K562 (cell line): ENCODE measurements at regions not wholly inside any gene's neighbourhood (a gene's known extent, or its start where the extent isn't known, plus 50 kb on each side); places are given as distances from the start of the nearest gene placed in this dataset.

Experiments used
- ATAC-seq: fragments of 200-7000 bp; cut with Tn5 transposase; 3 replicates; pipeline ENCODE4 v1.9.1; 2020; ENCODE audit warnings: moderate library complexity
- BruUV-seq: library from RNA; stranded (reverse); fragments of 400-500 nt; replicated peaks from 2 replicates; lab custom pipeline; 2021; lab: Mats Ljungman, UMichigan
- CTCF ChIA-PET: fragments of 300-600 bp; formaldehyde crosslinking; extraction: SDS; loops from one replicate; lab custom pipeline; 2021; ENCODE audit warnings: low intra/inter-chr PET ratio; lab: Yijun Ruan, JAX
- POLR2A ChIA-PET: fragments of 300-600, 350-650 bp; sonication (Branson Sonifier 250); formaldehyde crosslinking; extraction: SDS; loops from one replicate; lab custom pipeline; 2021; ENCODE audit warnings: antibody characterized with exemption, inconsistent platforms; lab: Yijun Ruan, JAX
- DNase-seq, 4 experiments: peaks; one replicate each; pipeline versions ENCODE4 v3.0.0 to v3.0.0-alpha.2; 2011 to 2018; ENCODE audit warnings: low spot score in 3 of 4, mixed read lengths in 3 of 4; ENCODE audit errors: extremely low read depth in 1 of 4
- FAIRE-seq: peaks from 2 replicates; lab custom pipeline; 2011; peaks lifted over from hg19 to GRCh38; lab: Jason Lieb, UNC
- H2AFZ ChIP-seq: 2 replicates; pipeline ENCODE4 v1.6.0; 2011; ENCODE audit warnings: low read depth, low read length, control low read depth, inconsistent platforms
- H3K27ac ChIP-seq: fragments of 200-600 bp; 3 replicates; pipeline ENCODE4 v1.8.0; 2011; ENCODE audit warnings: low read depth, mild to moderate bottlenecking, control low read depth, inconsistent platforms, low read length, moderate library complexity, mixed read lengths; ENCODE audit errors: extremely low read depth
- H3K27me3 ChIP-seq, 2 experiments: fragments of 300-600 bp in 1 of 2; 2 replicates in 1 of 2; 3 replicates in 1 of 2; pipeline versions ENCODE4 v1.6.0 to v1.8.0; 2011; ENCODE audit warnings: inconsistent platforms in 2 of 2, low read length in 2 of 2, mild to moderate bottlenecking in 1 of 2, mixed read lengths in 1 of 2, moderate library complexity in 1 of 2; ENCODE audit not compliant: control insufficient read depth in 2 of 2, insufficient read depth in 2 of 2
- H3K36me3 ChIP-seq: fragments of 300-600 bp; 3 replicates; pipeline ENCODE4 v1.8.0; 2011; ENCODE audit warnings: mild to moderate bottlenecking, low read length, inconsistent platforms; ENCODE audit not compliant: control insufficient read depth, insufficient read depth
- H3K4me1 ChIP-seq, 2 experiments: fragments of 200-600 bp in 1 of 2; replicated peaks in 1 of 2; 2 replicates in 1 of 2; 3 replicates in 1 of 2; pipeline versions ENCODE4 v1.5.1 to v1.8.0; 2011; ENCODE audit warnings: inconsistent platforms in 2 of 2, low read length in 2 of 2, mild to moderate bottlenecking in 1 of 2, mixed read lengths in 1 of 2, moderate library complexity in 1 of 2; ENCODE audit not compliant: control insufficient read depth in 2 of 2, insufficient read depth in 2 of 2
- H3K4me2 ChIP-seq: 2 replicates; pipeline ENCODE4 v1.6.1; 2011; ENCODE audit warnings: low read length, control low read depth, inconsistent platforms, mixed read lengths; ENCODE audit not compliant: insufficient read depth
- H3K4me3 ChIP-seq: fragments of 200-600 bp; sonication (generic), shearing (Covaris generic); 2 replicates; pipeline ENCODE4 v1.5.1; 2016; ENCODE audit warnings: control low read depth, inconsistent platforms
- H3K79me2 ChIP-seq: fragments of 200-600 bp; 3 replicates; pipeline ENCODE4 v1.8.0; 2011; ENCODE audit warnings: low read length, inconsistent platforms; ENCODE audit not compliant: control insufficient read depth, insufficient read depth
- H3K9ac ChIP-seq, 2 experiments: 2 replicates each; pipeline versions ENCODE4 v1.6.0 to v1.6.1; 2011; ENCODE audit warnings: low read depth in 2 of 2, low read length in 2 of 2, control low read depth in 1 of 2, inconsistent platforms in 1 of 2, mild to moderate bottlenecking in 1 of 2, mixed read lengths in 1 of 2; ENCODE audit not compliant: insufficient read depth in 1 of 2
- H3K9me1 ChIP-seq: one replicate; pipeline ENCODE4 v1.6.0; 2011; ENCODE audit warnings: inconsistent platforms, mild to moderate bottlenecking, low read length, moderate library complexity; ENCODE audit not compliant: control insufficient read depth, insufficient read depth
- H3K9me3 ChIP-seq: replicated peaks from 2 replicates; pipeline ENCODE4 v1.5.1; 2011; ENCODE audit warnings: low read depth, low read length, inconsistent platforms; ENCODE audit not compliant: control insufficient read depth, insufficient read depth
- H4K20me1 ChIP-seq: replicated peaks from 2 replicates; pipeline ENCODE4 v1.6.1; 2011; ENCODE audit warnings: low read length, inconsistent platforms, mixed read lengths; ENCODE audit not compliant: control insufficient read depth, insufficient read depth
- ATF2 ChIP-seq: sonication (generic); formaldehyde crosslinking; IDR thresholded peaks from 2 replicates; pipeline ENCODE4 v1.8.1; 2022; ENCODE audit warnings: missing genetic modification reagents
- EHMT2 ChIP-seq: fragments of 450-650 bp; IDR thresholded peaks from 2 replicates; pipeline ENCODE4 v1.6.1; 2018; ENCODE audit warnings: antibody characterized with exemption
- ERF ChIP-seq: fragments of 450-650 bp; formaldehyde crosslinking; IDR thresholded peaks from 2 replicates; pipeline ENCODE4 v1.4.0; 2020; ENCODE audit warnings: mild to moderate bottlenecking, mixed read lengths
- ETV1 ChIP-seq: fragments of 450-650 bp; conservative IDR thresholded peaks from 2 replicates; pipeline ENCODE4 v1.6.1; 2016; ENCODE audit warnings: missing genetic modification characterization, control low read depth, low read depth, missing compliant biosample characterization
- FOSL1 ChIP-seq: fragments of 200-800 bp; sonication (Bioruptor generic); conservative IDR thresholded peaks from 2 replicates; pipeline ENCODE4 v1.6.1; 2016; ENCODE audit warnings: missing genetic modification characterization, missing compliant biosample characterization
- MEIS2 ChIP-seq: fragments of 450-650 bp; IDR thresholded peaks from 2 replicates; pipeline ENCODE4 v1.6.1; 2014; ENCODE audit warnings: mild to moderate bottlenecking; ENCODE audit not compliant: partially characterized antibody
- MTF1 ChIP-seq: fragments of 250-450 bp; sonication (Bioruptor Pico); IDR thresholded peaks from 2 replicates; pipeline ENCODE4 v1.9.0; 2021; ENCODE audit warnings: moderate library complexity, mild to moderate bottlenecking, inconsistent platforms, borderline replicate concordance
- NFE2 ChIP-seq: IDR thresholded peaks from 2 replicates; pipeline ENCODE4 v1.6.1; 2014; ENCODE audit warnings: antibody characterized with exemption, low read depth
- NRF1 ChIP-seq, 2 experiments: fragments of 450-650 bp; IDR thresholded peaks in 1 of 2; conservative IDR thresholded peaks in 1 of 2; 2 replicates each; pipeline ENCODE4 v1.6.1; 2014; ENCODE audit warnings: mild to moderate bottlenecking in 2 of 2
- POLR2G ChIP-seq: fragments of 200-400 bp; formaldehyde crosslinking; IDR thresholded peaks from 2 replicates; pipeline ENCODE4 v1.6.1; 2017; ENCODE audit warnings: low read depth, mild to moderate bottlenecking, antibody characterized with exemption, low read length, moderate library complexity
- POLR3A ChIP-seq: IDR thresholded peaks from 2 replicates; pipeline ENCODE4 v1.6.1; 2011; ENCODE audit warnings: borderline replicate concordance, mild to moderate bottlenecking, moderate library complexity; ENCODE audit not compliant: insufficient read length, insufficient read depth; ENCODE audit errors: extremely low read depth
- THRB ChIP-seq: fragments of 450-650 bp; formaldehyde crosslinking; conservative IDR thresholded peaks from 2 replicates; pipeline ENCODE4 v1.4.0; 2022; ENCODE audit warnings: mild to moderate bottlenecking, missing genetic modification characterization
- ZBTB49 ChIP-seq: sonication (generic); formaldehyde crosslinking; IDR thresholded peaks from 2 replicates; pipeline ENCODE4 v1.8.0; 2022; ENCODE audit warnings: missing genetic modification reagents, mild to moderate bottlenecking, borderline replicate concordance
- ZNF134 ChIP-seq: fragments of 250-450 bp; sonication (Bioruptor Pico); conservative IDR thresholded peaks from 2 replicates; pipeline ENCODE4 v1.4.0; 2020
- ZNF324 ChIP-seq: fragments of 250-450 bp; sonication (Bioruptor Pico); IDR thresholded peaks from 2 replicates; pipeline ENCODE4 v1.4.0; 2020; ENCODE audit warnings: mild to moderate bottlenecking
- WGBS: fragments of 100-300 bp; shearing (Covaris generic); methylation state at CpG from one replicate; pipeline ENCODE4 v1.1.6; 2016; ENCODE audit warnings: low coverage, mixed read lengths; ENCODE audit not compliant: insufficient coverage; ENCODE audit errors: missing lambda C conversion rate; 5-methylcytosine and 5-hydroxymethylcytosine counted together
- in situ Hi-C: fragments of 300-500 bp; cut with MboI; formaldehyde crosslinking; loops from 4 replicates; pipeline ENCODE4 v1.15.0; 2018; ENCODE audit warnings: inconsistent platforms, mixed read lengths
- intact Hi-C: fragments of 100-400 bp; cut with micrococcal nuclease; formaldehyde crosslinking; loops from 2 replicates; pipeline ENCODE4 v1.14.2; 2022

GRCh38 chr11:10975287-10975721 is 117.5 kb upstream of the ZBED5 start (continued):
- TF ChIP-seq THRB: no peak
- TF ChIP-seq FOSL1 (tag): peak; percentile 76
- TF ChIP-seq POLR3A: no peak
- no peak for TF ChIP-seq MTF1 (CRISPR knock-in tag)
- TF ChIP-seq NRF1 (conservative IDR thresholded peaks at IDR 0.05 in 1 of 2, IDR thresholded peaks at IDR 0.05 in 1 of 2): no peak
- TF ChIP-seq ERF (CRISPR knock-in tag): no peak

- CTCF ChIA-PET: no interaction called here
Observed at GRCh38 chr11:10973416-10973815, 115.6 kb upstream of the ZBED5 start.

More at GRCh38 chr11:10973416-10973815, 115.6 kb upstream of the ZBED5 start:
- Histone ChIP-seq H3K79me2 (no peaks in the 10 kb centered on the region), H3K36me3 (no peaks in the 10 kb centered on the region), H3K27me3 (peaks cover 0 to 11% of the 10 kb centered on the region in 2 experiments; a peak in 2 of 5 replicates), H3K4me3 (no peak overlapping the region), H3K9me3 (no peaks in the 10 kb centered on the region), H4K20me1 (no peaks in the 10 kb centered on the region; the same call in 1 of the 2 replicates), H3K9me1 (no peaks in the 10 kb centered on the region), H3K27ac (no peak overlapping the region), H3K4me2 (no peak overlapping the region)
- BruUV-seq: no TSS peak
- FAIRE-seq (no peak), ATAC-seq (no peak), DNase-seq (no peak)
- in situ Hi-C loops: no loop called here
- TF ChIP-seq ZBTB49 (CRISPR knock-in tag): no peak
- TF ChIP-seq EHMT2: no peak
- TF ChIP-seq NFE2: no peak
- TF ChIP-seq ATF2: no peak
- no peak for TF ChIP-seq POLR2G
- no peak for TF ChIP-seq MEIS2
- no peak for TF ChIP-seq ZNF324 (CRISPR knock-in tag)
- no peak for TF ChIP-seq ETV1
- no peak for TF ChIP-seq ZNF134
- TF ChIP-seq, all 486 proteins: peak for 0
- 0% methylated on average over 1 of the region's 1 CpG for WGBS
- no peaks in the 10 kb centered on the region for H3K4me1 ChIP-seq
- intact Hi-C loops: no loop called here
- no peak overlapping the region for H2AFZ ChIP-seq
- POLR2A ChIA-PET: interaction anchor here (1.3 kb wide), 1 partner anchor 165 kb away, joined by 3 read pairs; the partner anchor contains the start of gene EIF4G2
- H3K9ac ChIP-seq: no peak overlapping the region
